ENCODE measurements at regions not wholly inside any gene's neighbourhood (a gene's known extent, or its start where the extent isn't known, plus 50 kb on each side); places are given as distances from the start of the nearest gene placed in this dataset.
A peak's percentile ranks its signal among the peaks of the same experiment; 100 is the strongest.

GRCh38 chr3:124593442-124593829 is 136.8 kb upstream of the UMPS start:
- Mint-ChIP-seq H3K27me3 (peaks cover 33% of the 10 kb centered on the region), H3K36me3 (no peaks in the 10 kb centered on the region), H3K4me1 (peaks cover 10% of the 10 kb centered on the region), H3K27ac (peak overlapping the region; percentile 38), H3K4me3 (no peak overlapping the region), H3K9me3 (no peaks in the 10 kb centered on the region)
- no peak for ATAC-seq

- no peak for ATAC-seq
- peaks cover 10% of the 10 kb centered on the region for H3K4me1 Mint-ChIP-seq
- peaks cover 26% of the 10 kb centered on the region for H3K27me3 Mint-ChIP-seq
- H3K4me3 Mint-ChIP-seq: no peak overlapping the region
- no peak overlapping the region for H3K27ac Mint-ChIP-seq
- no peaks in the 10 kb centered on the region for H3K36me3 Mint-ChIP-seq
- H3K9me3 Mint-ChIP-seq: no peaks in the 10 kb centered on the region
These were observed 135.7 kb upstream of the UMPS start for GRCh38 chr3:124594581-124594980.

GRCh38 chr3:124597273-124597672 is 133.0 kb upstream of the UMPS start:
- Mint-ChIP-seq H3K4me3 (no peak overlapping the region), H3K36me3 (no peaks in the 10 kb centered on the region), H3K4me1 (peaks cover 10% of the 10 kb centered on the region), H3K9me3 (no peaks in the 10 kb centered on the region), H3K27ac (no peak overlapping the region), H3K27me3 (peaks cover 26% of the 10 kb centered on the region)
- ATAC-seq: no peak

- Mint-ChIP-seq H3K4me1 (peaks cover 3% of the 10 kb centered on the region), H3K27me3 (peaks cover 28% of the 10 kb centered on the region), H3K9me3 (no peaks in the 10 kb centered on the region), H3K36me3 (no peaks in the 10 kb centered on the region), H3K27ac (no peak overlapping the region), H3K4me3 (no peak overlapping the region)
- ATAC-seq: no peak
These were observed 132.3 kb upstream of the UMPS start for GRCh38 chr3:124597979-124598378.

GRCh38 chr3:124599147-124599765 is 131.0 kb upstream of the UMPS start:
- Mint-ChIP-seq H3K4me3 (no peak overlapping the region), H3K36me3 (no peaks in the 10 kb centered on the region), H3K4me1 (no peaks in the 10 kb centered on the region), H3K27ac (no peak overlapping the region), H3K9me3 (no peaks in the 10 kb centered on the region), H3K27me3 (peaks cover 31% of the 10 kb centered on the region)
- no peak for ATAC-seq

GRCh38 chr3:124599779-124600693 is 130.2 kb upstream of the UMPS start:
- H3K4me1 Mint-ChIP-seq: no peaks in the 10 kb centered on the region
- H3K36me3 Mint-ChIP-seq: no peaks in the 10 kb centered on the region
- H3K27me3 Mint-ChIP-seq: peaks cover 29% of the 10 kb centered on the region
- no peak for ATAC-seq
- no peaks in the 10 kb centered on the region for H3K9me3 Mint-ChIP-seq
- H3K4me3 Mint-ChIP-seq: no peak overlapping the region
- no peak overlapping the region for H3K27ac Mint-ChIP-seq

GRCh38 chr3:124600765-124601164 is 129.5 kb upstream of the UMPS start:
- no peak overlapping the region for H3K4me3 Mint-ChIP-seq
- ATAC-seq: no peak

GRCh38 chr3:124601190-124601589 is 129.1 kb upstream of the UMPS start:
- H3K4me3 Mint-ChIP-seq: no peak overlapping the region
- no peaks in the 10 kb centered on the region for H3K9me3 Mint-ChIP-seq
- no peaks in the 10 kb centered on the region for H3K36me3 Mint-ChIP-seq
- ATAC-seq: no peak
- peaks cover 26% of the 10 kb centered on the region for H3K27me3 Mint-ChIP-seq
- no peaks in the 10 kb centered on the region for H3K4me1 Mint-ChIP-seq
- H3K27ac Mint-ChIP-seq: no peak overlapping the region

More at GRCh38 chr3:124600765-124601164, 129.5 kb upstream of the UMPS start:
- Mint-ChIP-seq H3K27me3 (peaks cover 29% of the 10 kb centered on the region), H3K36me3 (no peaks in the 10 kb centered on the region), H3K4me1 (no peaks in the 10 kb centered on the region), H3K27ac (no peak overlapping the region), H3K9me3 (no peaks in the 10 kb centered on the region)

- Mint-ChIP-seq H3K9me3 (no peaks in the 10 kb centered on the region), H3K27ac (no peak overlapping the region), H3K27me3 (peaks cover 11% of the 10 kb centered on the region), H3K4me1 (no peaks in the 10 kb centered on the region), H3K4me3 (no peak overlapping the region), H3K36me3 (no peaks in the 10 kb centered on the region)
- ATAC-seq: no peak
These were observed 127.1 kb upstream of the UMPS start for GRCh38 chr3:124602980-124603627.

- H3K27ac Mint-ChIP-seq: no peak overlapping the region
- no peaks in the 10 kb centered on the region for H3K9me3 Mint-ChIP-seq
- no peak overlapping the region for H3K4me3 Mint-ChIP-seq
- H3K4me1 Mint-ChIP-seq: no peaks in the 10 kb centered on the region
- no peaks in the 10 kb centered on the region for H3K36me3 Mint-ChIP-seq
- peaks cover 11% of the 10 kb centered on the region for H3K27me3 Mint-ChIP-seq
- ATAC-seq: no peak
These were observed 124.3 kb upstream of the UMPS start for GRCh38 chr3:124605781-124606579.

- H3K9me3 Mint-ChIP-seq: no peaks in the 10 kb centered on the region
- H3K36me3 Mint-ChIP-seq: no peaks in the 10 kb centered on the region
- H3K27ac Mint-ChIP-seq: no peak overlapping the region
- no peak for ATAC-seq
- peaks cover 11% of the 10 kb centered on the region for H3K27me3 Mint-ChIP-seq
- H3K4me1 Mint-ChIP-seq: no peaks in the 10 kb centered on the region
- H3K4me3 Mint-ChIP-seq: no peak overlapping the region
These were observed 123.1 kb upstream of the UMPS start for GRCh38 chr3:124607163-124607562.

- Mint-ChIP-seq H3K9me3 (no peaks in the 10 kb centered on the region), H3K4me3 (no peak overlapping the region), H3K27ac (no peak overlapping the region), H3K36me3 (no peaks in the 10 kb centered on the region), H3K27me3 (no peaks in the 10 kb centered on the region), H3K4me1 (no peaks in the 10 kb centered on the region)
- no peak for ATAC-seq
These were observed 120.8 kb upstream of the UMPS start for GRCh38 chr3:124609402-124609801.

- H3K36me3 Mint-ChIP-seq: no peaks in the 10 kb centered on the region
- no peak overlapping the region for H3K27ac Mint-ChIP-seq
- H3K4me1 Mint-ChIP-seq: peaks cover 1% of the 10 kb centered on the region
- no peaks in the 10 kb centered on the region for H3K27me3 Mint-ChIP-seq
- H3K9me3 Mint-ChIP-seq: no peaks in the 10 kb centered on the region
- no peak for ATAC-seq
- no peak overlapping the region for H3K4me3 Mint-ChIP-seq
These were observed 120.1 kb upstream of the UMPS start for GRCh38 chr3:124610130-124610529.

GRCh38 chr3:124611520-124611919 is 118.7 kb upstream of the UMPS start:
- no peak for ATAC-seq
- H3K27ac Mint-ChIP-seq: no peak overlapping the region
- H3K36me3 Mint-ChIP-seq: no peaks in the 10 kb centered on the region
- H3K4me3 Mint-ChIP-seq: no peak overlapping the region
- H3K27me3 Mint-ChIP-seq: no peaks in the 10 kb centered on the region
- H3K9me3 Mint-ChIP-seq: no peaks in the 10 kb centered on the region
- peaks cover 13% of the 10 kb centered on the region for H3K4me1 Mint-ChIP-seq

Measured in stimulated activated memory B cell treated with anti-CD40 and anti-IgM and Interleukin-4, amounts not matched to agents 10 μg/mL and 1 μg/mL and 100 μg/mL, for 72 hours (primary cell).